ENCODE measurements at regions not wholly inside any gene's neighbourhood (a gene's known extent, or its start where the extent isn't known, plus 50 kb on each side); places are given as distances from the start of the nearest gene placed in this dataset.

GRCh38 chr2:9156483-9156882, 50.1 kb upstream of the ASAP2 start:
- no peak for DNase-seq

GRCh38 chr2:9154061-9154460, 52.6 kb upstream of the ASAP2 start:
- DNase-seq, result no peak

DNA sequence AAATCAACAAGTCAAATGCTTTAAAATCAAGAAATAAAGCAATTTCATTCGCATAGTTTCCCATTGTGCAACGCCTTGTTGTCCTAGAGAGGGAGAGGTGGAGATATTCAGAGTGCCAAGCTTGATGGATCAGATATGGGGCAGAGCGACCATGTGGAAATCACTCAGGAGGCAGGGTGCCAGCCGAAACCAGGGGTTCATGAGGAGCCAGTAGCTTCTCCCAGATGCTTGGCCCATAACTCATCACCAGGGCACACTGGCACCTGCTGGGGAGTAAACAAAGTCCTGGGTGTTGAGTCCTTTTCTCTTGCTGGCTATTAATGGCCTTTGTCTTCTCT, 53.0 kb upstream of the ASAP2 start:
- DNase-seq, result no peak

- DNase-seq, result no peak
Observed at GRCh38 chr2:9152975-9153642, 53.5 kb upstream of the ASAP2 start.

- no peak for DNase-seq
Observed at GRCh38 chr2:9150906-9151305, 55.7 kb upstream of the ASAP2 start.

DNA sequence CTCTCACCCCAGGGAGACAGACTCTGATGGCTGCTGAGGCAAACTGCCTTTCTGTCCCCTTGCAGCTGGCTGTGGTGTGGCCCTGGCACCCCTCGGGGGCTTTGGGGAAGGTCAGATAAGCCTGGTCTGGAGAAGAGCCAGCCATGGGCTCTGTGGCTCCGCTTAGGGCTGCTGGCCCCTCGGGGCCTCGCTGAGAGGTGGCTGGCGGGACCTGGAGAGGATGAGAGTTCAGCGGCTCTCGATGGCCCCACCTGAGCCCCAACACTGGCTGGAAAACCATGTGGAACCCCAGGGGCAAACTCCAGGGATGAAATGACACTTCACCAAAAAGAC, 56.1 kb upstream of the ASAP2 start:
- DNase-seq, result no peak

DNA sequence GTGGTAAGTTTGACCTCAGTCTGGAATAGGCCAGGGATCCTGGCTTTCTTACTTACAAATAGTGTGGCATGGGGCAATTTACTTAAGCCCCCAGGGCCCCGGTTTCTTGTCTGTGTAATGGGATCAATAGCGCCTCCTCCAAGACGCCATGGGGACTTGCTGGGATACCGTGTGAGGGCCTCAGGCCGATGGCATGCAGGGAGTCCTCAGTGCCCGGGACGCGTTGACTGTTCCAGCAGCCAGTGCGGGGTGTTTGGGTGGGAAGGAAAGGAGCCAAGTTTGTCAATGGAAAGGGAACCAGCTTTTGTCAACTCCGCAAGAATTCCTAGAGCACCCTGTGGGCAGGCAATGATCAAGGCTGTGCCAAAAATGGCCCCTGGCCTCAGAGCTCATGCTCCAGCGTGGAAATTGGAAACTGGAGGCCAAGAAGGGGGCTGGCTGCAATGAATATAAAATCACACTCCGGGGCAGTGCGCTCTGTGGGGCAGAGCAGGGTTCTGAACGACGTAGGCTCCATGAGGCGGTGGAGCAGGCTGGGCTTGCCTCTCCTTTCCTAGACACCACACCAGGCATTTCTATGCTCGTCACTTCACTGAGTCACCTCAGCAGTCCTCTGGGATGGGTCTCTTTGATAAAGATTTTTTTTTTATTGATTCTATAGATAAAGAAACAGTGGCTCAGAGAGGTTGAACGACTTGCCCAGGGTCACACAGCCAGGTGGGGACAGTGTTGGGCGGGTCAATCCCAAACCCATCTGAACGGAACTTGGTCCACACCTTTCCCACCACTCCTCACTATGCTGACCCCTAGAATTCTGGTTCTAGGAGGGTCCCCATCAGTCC, 56.7 kb upstream of the ASAP2 start:
- DNase-seq, result no peak

- no peak for DNase-seq
Observed at GRCh38 chr2:9149388-9149660, 57.3 kb upstream of the ASAP2 start.

DNA sequence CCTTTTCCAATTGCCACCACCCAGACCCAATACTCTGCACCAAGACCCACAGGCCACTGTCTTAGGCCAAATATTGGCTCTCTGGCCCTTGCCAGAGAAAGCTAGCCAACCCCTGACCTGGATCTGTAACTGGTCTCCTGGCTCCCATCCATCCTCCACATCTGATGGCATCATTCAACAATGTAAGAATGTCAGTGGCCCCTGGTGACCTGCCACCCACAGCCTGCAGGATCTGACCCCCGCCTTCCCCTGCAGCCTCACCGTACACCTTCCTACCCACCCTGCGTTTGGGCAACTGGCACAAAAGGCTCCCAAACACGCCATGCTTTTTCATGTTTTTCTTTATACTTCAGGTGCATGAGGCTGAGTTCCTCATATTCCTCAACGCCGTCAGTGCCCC, 60.0 kb upstream of the ASAP2 start:
- no peak for DNase-seq

DNA sequence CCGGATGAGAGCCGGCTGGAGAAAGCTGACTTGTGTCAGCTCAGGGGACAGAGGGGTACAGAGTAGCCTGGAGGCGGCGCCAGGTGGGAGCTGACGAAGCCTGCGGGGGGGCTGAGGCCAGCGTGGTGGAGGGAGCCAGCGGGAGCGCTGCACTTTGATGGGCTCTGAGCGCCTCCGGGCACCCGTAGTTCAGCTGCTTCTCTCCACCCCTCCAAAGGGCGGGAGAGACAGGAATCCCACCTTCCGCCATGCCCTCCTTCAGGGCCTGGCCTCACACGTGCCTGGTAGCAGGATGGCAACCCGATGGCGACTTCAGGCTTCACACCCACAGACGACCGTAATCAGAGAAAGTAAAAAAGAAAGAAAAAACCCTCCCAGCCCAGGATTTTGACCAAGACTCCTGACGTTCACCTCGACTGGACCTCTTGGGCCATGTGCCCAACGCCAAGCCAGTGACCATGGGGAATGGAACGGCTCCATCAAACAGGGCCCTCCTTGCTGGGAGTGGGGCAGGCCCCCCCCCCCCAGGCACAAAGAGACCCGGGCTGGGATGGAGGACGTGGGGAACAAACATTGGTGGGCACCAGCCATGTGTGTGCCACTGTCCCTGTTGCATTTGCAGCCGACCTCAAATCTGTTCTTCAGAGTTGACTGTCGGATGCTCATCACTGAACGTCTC, 60.7 kb upstream of the ASAP2 start:
- DNase-seq, result no peak

GRCh38 chr2:9145109-9145751, 61.4 kb upstream of the ASAP2 start:
- DNase-seq, result no peak

GRCh38 chr2:9144617-9145016, 62.0 kb upstream of the ASAP2 start:
- no peak for DNase-seq

DNA sequence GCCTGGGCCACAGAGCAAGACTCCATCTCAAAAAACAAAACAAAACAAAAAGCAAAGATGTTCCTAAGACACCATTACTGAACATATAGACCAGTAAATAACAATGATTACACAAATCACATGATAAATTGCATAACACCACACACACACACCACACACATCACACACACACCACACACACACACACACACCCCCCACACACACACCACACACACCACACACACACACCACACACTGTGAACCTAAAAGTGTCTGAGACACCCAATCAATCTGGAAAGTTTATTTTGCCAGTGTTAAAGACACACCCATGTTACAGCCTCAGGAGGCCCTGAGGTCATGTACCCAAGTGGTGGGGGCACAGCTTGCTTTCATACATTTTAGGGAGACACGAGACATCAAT, 62.6 kb upstream of the ASAP2 start:
- no peak for DNase-seq

DNA sequence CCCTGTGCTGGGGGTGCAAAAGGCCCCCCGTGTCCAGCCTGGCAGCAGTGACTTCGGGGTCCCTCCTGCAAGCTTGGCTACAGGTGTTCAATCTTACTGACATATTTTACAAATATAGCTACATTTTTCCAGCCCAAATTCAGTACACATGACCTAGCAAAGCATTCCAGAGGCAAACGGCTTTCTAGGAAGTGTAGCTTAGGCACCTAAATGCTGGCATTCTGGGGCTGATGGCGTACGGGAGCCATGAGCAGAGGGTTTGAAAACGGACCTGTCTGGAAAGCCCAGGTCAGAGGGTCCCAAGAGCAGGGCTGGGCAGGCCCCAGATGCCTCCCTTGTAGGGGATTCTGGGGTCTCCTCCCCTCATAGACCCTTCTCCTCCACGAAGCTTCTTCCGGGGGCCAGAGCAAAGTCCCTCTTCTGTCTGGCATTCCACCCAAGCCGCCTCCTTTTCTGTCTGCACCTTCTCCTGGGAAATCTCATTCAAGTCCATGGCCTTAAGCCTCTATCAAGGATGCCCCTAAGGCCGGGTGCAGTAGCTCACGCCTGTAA, 63.3 kb upstream of the ASAP2 start:
- DNase-seq, result no peak

- DNase-seq, result no peak
Observed at GRCh38 chr2:9142551-9143263, 63.9 kb upstream of the ASAP2 start.

DNA sequence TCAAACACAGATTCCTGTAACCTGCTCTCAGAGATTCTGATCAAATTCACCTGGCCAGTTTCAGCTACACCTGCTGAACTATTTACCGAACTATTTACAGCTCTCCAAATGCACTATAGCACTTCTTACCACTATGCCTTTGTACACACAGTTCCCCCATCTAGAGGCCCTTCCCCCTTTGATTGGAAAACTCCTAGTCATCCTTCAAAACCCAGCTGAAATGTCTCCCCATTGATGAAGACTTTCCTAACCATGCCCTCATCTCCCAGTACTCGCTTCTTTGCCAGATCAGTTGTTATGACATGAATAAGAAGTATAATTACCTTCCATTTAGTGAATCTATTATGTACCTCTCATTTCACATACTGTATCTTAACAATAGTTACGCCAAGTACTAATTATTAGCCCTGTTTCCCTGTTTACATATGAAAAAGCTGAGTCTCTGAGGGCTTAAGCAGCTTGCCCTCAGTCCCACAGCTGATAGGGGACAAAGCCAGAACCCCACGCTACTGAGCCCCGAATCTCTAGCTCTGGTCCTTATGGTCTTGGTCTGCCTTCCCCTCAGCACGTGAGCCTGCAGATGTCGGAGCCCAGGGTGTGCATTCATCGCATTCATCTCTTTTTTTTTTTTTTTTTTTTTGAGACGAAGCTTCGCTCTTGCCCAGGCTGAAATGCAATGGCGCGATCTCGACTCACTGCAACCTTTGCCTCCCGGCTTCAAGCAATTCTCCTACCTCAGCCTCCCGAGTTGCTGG, 64.7 kb upstream of the ASAP2 start:
- DNase-seq, result no peak

GRCh38 chr2:9141091-9141667, 65.4 kb upstream of the ASAP2 start:
- DNase-seq, result no peak

DNA sequence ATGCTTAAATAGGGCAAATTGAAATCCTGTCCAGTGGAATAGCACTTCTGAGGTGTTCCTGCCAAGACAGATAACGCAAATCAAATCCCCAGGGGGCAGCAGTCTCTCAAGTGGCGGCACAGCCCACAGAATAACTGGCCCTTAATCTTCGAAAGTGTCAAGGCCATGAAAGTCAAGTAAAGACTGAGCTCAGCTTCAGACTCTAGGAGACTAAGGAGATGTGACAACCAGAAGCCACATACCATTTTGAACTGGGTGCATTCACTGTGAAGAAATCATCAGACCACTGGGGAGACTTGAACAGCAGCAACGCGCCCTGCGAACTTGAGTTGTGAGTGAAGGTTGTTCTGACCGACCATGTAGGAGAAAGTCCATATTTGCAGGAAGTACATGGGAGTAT, 66.0 kb upstream of the ASAP2 start:
- DNase-seq, result no peak

GRCh38 chr2:9139491-9140443, 66.8 kb upstream of the ASAP2 start:
- DNase-seq, result peak; percentile 19

GRCh38 chr2:9137379-9138150, 69.0 kb upstream of the ASAP2 start:
- no peak for DNase-seq
